ENCODE measurements at regions not wholly inside any gene's neighbourhood (a gene's known extent, or its start where the extent isn't known, plus 50 kb on each side); places are given as distances from the start of the nearest gene placed in this dataset.
"Not testable (repeated sequence)": the region's sequence is repeated elsewhere in the genome, so short reads cannot be mapped to it uniquely, and the experiment has no call there.

DNA sequence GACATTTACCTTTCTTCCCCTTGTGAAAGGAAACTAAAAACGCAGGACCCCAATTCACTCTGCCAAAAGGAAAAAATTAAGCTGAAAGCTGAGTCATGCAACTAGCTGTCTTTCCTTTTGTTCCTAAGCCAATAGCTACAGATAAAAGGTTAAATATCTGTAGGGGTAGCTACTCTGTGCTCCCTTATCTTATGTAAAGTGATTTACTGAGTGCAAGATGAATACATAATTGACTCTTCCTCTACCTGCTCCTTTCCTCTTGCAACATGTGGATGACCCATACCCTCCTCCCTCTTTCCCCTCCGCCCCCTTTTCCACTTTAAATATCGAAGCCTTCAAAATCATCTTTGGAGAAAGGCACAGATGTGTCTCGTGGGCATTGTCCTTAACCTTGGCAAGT, 68.0 kb upstream of the ZNF157 start:
- H3K27ac ChIP-seq, result no peak overlapping the region
- no peak for DNase-seq (ENCODE audit: low spot score)
- TF ChIP-seq, protein P1, sequence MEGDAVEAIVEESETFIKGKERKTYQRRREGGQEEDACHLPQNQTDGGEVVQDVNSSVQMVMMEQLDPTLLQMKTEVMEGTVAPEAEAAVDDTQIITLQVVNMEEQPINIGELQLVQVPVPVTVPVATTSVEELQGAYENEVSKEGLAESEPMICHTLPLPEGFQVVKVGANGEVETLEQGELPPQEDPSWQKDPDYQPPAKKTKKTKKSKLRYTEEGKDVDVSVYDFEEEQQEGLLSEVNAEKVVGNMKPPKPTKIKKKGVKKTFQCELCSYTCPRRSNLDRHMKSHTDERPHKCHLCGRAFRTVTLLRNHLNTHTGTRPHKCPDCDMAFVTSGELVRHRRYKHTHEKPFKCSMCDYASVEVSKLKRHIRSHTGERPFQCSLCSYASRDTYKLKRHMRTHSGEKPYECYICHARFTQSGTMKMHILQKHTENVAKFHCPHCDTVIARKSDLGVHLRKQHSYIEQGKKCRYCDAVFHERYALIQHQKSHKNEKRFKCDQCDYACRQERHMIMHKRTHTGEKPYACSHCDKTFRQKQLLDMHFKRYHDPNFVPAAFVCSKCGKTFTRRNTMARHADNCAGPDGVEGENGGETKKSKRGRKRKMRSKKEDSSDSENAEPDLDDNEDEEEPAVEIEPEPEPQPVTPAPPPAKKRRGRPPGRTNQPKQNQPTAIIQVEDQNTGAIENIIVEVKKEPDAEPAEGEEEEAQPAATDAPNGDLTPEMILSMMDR (IDR thresholded peaks at IDR 0.05), result no peak

DNA sequence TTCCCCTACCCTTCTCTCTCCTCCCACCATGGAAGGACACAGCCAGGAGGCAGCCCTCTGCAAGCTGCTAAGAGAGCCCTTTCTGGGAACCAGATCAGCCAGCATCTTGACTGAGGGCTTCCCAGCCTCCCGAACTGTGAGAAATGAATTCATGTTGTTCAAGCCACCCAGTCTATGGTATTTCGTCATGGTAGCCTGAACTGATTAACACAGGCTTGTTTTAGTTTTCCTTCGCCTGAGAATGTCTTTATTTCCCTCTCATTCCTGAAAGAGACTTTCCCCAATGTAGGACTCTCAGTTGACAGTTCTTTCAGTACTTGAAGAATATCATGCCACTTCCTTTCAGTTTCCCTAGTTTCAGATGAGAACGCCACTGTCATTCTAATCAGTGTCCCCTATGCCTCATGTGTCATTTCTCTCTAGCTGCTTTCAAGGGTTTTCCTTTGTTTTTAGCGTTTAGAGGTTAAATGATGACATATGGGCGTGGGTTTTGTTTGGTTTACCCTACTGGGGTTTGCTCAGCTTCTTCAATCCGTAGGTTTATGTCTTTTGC, 63.8 kb upstream of the ZNF157 start:
- H3K4me3 ChIP-seq; DNase-seq (ENCODE audit: low spot score): not testable (repeated sequence)

More for the DNA sequence above, 68.0 kb upstream of the ZNF157 start:
- no peak overlapping the region for H3K4me3 ChIP-seq

DNA sequence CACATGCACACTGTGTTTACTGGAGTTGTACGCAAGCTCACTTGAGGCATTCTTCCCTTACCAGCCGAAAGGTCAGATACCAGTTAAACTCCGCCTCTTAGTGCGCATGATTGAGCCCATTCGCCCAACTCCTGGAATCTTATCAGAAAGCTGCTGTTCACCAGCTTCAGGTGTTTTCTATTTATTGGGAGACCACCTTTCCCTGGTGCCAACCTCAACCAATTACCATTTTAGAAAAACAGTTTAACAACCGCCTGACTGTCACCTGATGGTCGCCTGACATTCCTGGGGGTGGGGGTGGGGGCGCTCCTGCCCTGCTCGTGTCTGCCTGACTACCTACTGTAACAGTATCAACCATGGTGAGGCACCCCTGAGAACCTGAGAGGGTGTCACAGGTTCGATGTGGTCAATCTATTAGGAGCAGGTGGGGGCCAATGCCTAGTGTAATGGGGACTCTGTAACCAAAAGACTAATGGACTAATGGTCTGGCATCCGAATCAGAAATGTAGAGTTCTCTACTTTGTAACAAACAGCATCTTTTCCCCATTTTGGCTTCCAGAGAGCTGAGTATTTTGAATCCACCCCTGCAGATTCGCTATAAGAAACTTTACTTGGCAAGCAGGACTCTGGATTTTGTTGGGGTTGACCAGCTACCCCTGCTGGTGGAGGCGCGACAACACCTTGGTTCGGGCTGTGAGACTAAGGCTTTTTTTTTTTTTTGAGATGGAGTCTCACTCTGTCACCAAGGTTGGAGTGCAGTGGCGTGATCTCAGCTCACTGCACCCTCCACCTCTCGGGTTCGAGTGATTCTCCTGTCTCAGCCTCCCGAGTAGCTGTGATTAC, 58.2 kb upstream of the ZNF157 start:
- no peak for DNase-seq (ENCODE audit: low spot score)
- TF ChIP-seq, protein P1 (IDR thresholded peaks at IDR 0.05), result peak; percentile 18
- Histone ChIP-seq H3K27ac (no peak overlapping the region), H3K4me3 (no peak overlapping the region)

More for the DNA sequence above, 63.8 kb upstream of the ZNF157 start:
- not testable (repeated sequence) for H3K27ac ChIP-seq

DNA sequence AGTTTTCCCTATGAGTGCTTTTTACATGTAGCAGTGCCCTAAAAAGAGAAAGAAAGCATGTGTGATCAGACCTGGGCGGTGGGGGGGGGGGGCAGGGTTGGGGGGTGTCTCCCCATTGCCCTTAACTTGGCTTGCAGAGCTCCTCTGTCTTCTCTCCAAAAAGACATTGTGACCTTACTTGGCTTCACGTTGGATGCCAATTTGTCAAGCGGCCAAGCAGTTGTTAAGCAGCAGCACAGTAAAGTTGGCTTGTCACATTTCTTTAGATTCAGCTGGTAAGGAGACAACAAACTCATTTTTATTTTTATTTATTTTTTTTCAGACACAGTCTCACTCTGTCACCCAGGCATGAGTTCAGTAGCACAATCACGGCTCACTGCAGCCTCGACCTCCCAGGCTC, 57.3 kb upstream of the ZNF157 start:
- TF ChIP-seq, protein P1 (IDR thresholded peaks at IDR 0.05), result no peak
- H3K4me3 ChIP-seq, result no peak overlapping the region
- DNase-seq (ENCODE audit: low spot score), result no peak
- H3K27ac ChIP-seq, result no peak overlapping the region

DNA sequence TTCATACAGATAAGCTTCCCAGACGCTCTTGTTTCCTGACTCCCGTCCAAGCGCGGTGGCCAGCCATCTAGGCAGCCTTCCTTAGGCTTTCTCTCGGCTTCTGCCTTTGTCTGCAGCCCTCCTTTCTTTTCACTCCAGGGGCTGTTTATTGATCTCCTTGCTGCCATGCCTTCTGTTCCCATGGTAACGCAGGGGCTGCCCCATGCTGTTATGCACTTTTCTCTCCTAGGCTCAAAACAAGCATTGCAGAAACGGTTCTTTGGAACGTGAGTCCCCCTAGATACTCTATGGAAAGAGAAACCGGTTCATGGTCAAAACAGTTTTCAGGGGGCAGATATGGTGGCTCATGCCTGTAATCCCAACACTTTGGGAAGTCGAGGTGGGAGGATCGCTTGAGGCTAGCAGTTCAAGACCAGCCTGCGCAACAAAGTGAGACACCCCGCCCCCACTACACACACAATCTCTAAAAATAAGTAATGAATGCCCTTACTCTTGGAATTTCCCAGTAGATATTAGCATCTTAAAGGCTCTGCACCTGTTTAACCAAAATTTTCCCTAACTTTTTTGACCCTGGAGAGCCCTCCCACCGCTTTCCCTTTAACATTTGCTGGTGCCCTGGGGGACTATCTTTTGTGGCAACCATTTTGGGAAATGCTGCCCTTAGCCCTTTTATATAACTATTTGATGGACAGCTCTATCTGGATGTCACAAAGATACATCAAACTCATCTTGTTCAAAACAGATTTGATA, 53.9 kb upstream of the ZNF157 start:
- Histone ChIP-seq H3K27ac (no peak overlapping the region), H3K4me3 (peak overlapping the region; percentile 40)
- TF ChIP-seq, protein P1 (IDR thresholded peaks at IDR 0.05), result no peak
- no peak for DNase-seq (ENCODE audit: low spot score)

Data from coronary artery (tissue), 2 donors.